Mesodermal cell (in vitro differentiated cells): ENCODE measurements at regions not wholly inside any gene's neighbourhood (a gene's known extent, or its start where the extent isn't known, plus 50 kb on each side); places are given as distances from the start of the nearest gene placed in this dataset.
A peak's percentile ranks its signal among the peaks of the same experiment; 100 is the strongest.

ENCODE experiments used
- H3K27ac ChIP-seq: 2 replicates; pipeline ENCODE4 v1.7.0; 2013; ENCODE audit warnings: mild to moderate bottlenecking, low read depth, low read length, moderate library complexity; ENCODE audit not compliant: severe bottlenecking
- H3K36me3 ChIP-seq: 2 replicates; pipeline ENCODE4 v1.7.1; 2013; ENCODE audit warnings: mild to moderate bottlenecking, low read length, moderate library complexity; ENCODE audit not compliant: control insufficient read depth, insufficient read depth
- H3K4me1 ChIP-seq: one replicate; pipeline ENCODE4 v1.7.1; 2013; ENCODE audit warnings: mild to moderate bottlenecking, low read length; ENCODE audit not compliant: insufficient read depth, control insufficient read depth, poor library complexity, severe bottlenecking
- H3K4me3 ChIP-seq: 2 replicates; pipeline ENCODE4 v1.7.0; 2013; ENCODE audit warnings: low read length, control low read depth, mild to moderate bottlenecking; ENCODE audit not compliant: insufficient read depth, poor library complexity, severe bottlenecking; ENCODE audit errors: extremely low read depth
- H3K9me3 ChIP-seq: 2 replicates; pipeline ENCODE4 v1.7.1; 2013; ENCODE audit warnings: mild to moderate bottlenecking, low read length, moderate library complexity; ENCODE audit not compliant: control insufficient read depth
- WGBS, 2 experiments: methylation state at CpG; one replicate each; pipeline ENCODE4 v1.1.5; 2013; ENCODE audit warnings: missing lambda C conversion rate in 2 of 2; ENCODE audit not compliant: insufficient coverage in 2 of 2; 5-methylcytosine and 5-hydroxymethylcytosine counted together

DNA sequence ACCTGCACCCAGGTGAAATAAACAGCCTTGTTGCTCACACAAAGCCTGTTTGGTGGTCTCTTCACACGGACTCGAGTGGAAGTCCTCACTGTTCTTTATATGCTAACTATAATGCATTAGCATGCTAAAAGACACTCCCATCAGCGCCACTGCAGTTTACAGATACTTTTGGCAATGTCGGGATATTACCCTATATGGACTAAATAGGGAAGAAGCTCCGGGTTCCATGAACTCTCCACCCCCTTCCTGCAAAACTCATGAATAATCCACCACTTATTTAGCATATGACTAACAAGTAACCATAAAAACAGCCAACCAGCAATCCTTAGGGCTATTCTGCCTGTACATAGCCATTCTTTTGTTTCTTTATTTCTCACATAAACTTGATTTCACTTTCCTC lies 426.2 kb upstream of the PTPRD start:
- Histone ChIP-seq H3K36me3 (no peaks in the 10 kb centered on the region), H3K27ac (no peak overlapping the region), H3K4me1 (no peaks in the 10 kb centered on the region), H3K9me3 (no peaks in the 10 kb centered on the region), H3K4me3 (no peak overlapping the region)
- 100% methylated on average over 3 of the region's 5 CpGs; no CpG with 5 or more reads in 1 of the 2 experiments for WGBS, 2 experiments

DNA sequence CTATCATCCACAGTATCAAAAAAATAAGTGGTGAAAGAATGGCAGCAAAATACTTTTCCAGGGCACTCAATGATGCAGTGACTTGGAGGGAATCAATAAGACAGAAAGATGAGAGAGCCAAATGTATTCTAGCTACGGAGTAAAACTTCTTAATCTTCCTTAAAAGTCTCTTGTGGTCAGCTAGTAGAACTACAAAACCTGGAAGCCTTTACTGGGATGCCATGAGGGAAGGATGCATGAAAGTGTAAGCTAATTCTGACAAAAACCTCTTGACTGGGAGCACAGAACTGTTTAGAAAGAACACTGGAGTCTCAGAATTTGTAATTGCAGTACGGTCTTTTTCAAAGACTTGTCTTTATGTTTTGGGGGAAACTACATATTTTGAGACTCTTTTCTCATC lies 432.8 kb upstream of the PTPRD start:
- no peak overlapping the region for H3K4me3 ChIP-seq
- H3K36me3 ChIP-seq: no peaks in the 10 kb centered on the region
- no peak overlapping the region for H3K27ac ChIP-seq
- H3K9me3 ChIP-seq: no peaks in the 10 kb centered on the region
- H3K4me1 ChIP-seq: no peaks in the 10 kb centered on the region
- WGBS, 2 experiments: no CpG with 5 or more reads among the region's 2 CpGs

DNA sequence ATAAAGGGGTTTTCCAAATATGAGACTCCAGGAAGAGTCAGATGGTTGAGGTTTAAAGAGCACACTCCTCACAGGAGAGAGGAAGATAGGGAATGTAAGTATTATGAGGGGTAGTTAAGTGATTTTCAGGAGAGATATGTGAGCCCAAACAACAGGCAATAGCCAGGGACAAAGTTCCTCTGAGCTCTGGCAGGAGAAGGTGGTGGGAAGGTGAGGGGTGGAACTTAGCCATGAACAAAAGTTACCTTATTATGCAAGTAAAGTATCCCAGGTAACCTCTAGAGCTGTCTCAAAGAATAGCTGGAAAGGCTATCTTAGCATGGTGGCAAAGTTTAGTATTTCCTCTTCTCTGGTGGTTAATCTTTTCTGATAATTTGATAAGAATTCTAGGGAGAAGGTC lies 450.5 kb upstream of the PTPRD start:
- Histone ChIP-seq H3K36me3 (no peaks in the 10 kb centered on the region), H3K27ac (no peak overlapping the region), H3K9me3 (no peaks in the 10 kb centered on the region), H3K4me3 (no peak overlapping the region), H3K4me1 (no peaks in the 10 kb centered on the region)

DNA sequence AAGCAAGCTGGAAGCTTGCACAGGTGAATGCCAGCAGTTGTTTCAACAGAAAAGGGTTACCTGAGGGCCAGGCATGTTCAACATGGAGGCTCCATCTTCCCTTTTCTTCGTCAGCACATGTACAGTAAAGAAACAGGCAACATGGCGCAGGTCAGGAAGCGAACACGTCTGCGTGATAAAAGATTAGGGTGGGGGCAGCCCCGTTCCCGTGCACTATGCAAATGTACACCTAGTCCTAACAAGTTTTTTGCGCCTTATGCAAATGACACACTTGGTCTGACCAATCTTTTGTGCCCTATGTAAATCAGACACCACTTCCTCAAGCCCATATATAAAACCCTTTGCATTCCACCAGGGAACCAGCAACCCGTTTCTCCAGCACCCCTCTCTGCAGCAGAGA lies 452.1 kb upstream of the PTPRD start:
- Histone ChIP-seq H3K9me3 (no peaks in the 10 kb centered on the region), H3K4me1 (no peaks in the 10 kb centered on the region)
- WGBS, 2 experiments: 76 to 89% methylated on average over 7 of the region's 9 CpGs

DNA sequence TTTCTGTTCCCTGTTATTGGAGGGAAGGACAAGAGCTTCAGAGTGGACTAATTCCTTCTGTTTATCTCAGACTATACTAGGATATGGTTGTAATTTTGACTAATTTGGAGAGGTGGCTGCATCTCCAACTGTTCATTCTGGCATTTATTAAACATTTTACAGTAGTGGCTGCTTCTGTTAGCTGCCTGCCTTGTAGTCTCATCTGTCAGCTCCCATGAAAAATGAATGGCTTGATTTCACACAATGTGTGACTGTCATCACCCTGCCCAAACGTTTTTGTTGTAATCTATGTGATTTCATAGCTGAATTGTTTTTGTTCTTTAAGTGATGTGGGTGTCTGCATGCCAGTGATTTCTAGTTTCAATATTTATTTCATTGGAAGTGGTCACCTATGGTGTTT lies 459.4 kb upstream of the PTPRD start:
- no peak overlapping the region for H3K4me3 ChIP-seq
- H3K27ac ChIP-seq: no peak overlapping the region
- no peaks in the 10 kb centered on the region for H3K36me3 ChIP-seq
- H3K9me3 ChIP-seq: no peaks in the 10 kb centered on the region
- 40% methylated on average over 1 of the region's 1 CpG for WGBS, 2 experiments
- no peaks in the 10 kb centered on the region for H3K4me1 ChIP-seq

More for the DNA sequence above, 452.1 kb upstream of the PTPRD start:
- Histone ChIP-seq H3K27ac (no peak overlapping the region), H3K36me3 (no peaks in the 10 kb centered on the region), H3K4me3 (no peak overlapping the region)

DNA sequence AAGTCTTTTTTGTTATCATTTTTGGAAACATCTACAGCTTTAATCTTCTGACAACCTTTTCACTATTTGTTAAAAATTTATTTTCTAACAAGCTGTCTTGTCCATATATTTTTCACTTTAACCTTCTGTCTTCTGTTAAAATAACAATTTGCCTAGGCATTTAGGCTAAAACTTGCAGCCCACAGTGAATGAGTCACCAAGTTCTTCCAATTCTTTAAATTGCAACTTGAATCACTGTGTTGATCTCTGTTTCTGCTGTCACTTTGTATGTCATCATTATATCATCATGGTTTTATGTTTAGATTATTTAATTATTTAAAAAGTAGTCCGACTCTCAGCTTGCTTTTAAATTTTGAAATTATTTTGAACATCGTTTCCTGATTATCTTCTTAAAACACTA lies 473.8 kb upstream of the PTPRD start:
- H3K36me3 ChIP-seq: no peaks in the 10 kb centered on the region
- no CpG with 5 or more reads among the region's 2 CpGs for WGBS, 2 experiments
- peaks cover 10% of the 10 kb centered on the region for H3K4me1 ChIP-seq
- no peaks in the 10 kb centered on the region for H3K9me3 ChIP-seq
- no peak overlapping the region for H3K4me3 ChIP-seq
- H3K27ac ChIP-seq: peak overlapping the region; percentile 39

DNA sequence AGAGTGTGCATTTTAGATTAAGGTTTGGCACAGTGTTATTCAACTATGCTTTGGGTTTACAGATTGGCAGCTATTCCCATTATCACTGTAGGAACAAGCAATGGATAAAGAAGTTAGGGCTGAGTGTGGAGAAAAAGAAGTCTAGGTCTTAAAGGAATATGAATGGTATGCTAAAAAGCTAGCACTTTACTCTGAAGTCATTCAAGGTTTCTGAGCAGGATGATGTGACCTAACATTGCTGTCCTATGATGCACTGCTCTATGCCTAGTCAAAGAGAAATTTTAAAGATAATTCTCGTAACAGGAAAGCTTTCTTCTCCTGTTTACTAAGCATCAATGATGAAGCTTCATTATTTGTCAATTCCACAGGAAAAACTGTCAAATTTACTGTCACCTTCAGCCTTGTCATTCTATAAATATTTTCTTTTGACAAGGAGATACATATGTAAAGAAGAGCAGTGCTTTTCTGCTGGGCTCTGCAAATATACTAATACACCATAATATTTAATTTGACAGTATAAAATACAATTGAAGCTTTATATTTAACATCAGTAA lies 476.1 kb upstream of the PTPRD start:
- Histone ChIP-seq H3K4me3 (no peak overlapping the region), H3K4me1 (peaks cover 10% of the 10 kb centered on the region), H3K36me3 (no peaks in the 10 kb centered on the region), H3K9me3 (no peaks in the 10 kb centered on the region), H3K27ac (peak overlapping the region; percentile 25)
- 60% methylated on average over 1 of the region's 1 CpG; no CpG with 5 or more reads in 1 of the 2 experiments for WGBS, 2 experiments

DNA sequence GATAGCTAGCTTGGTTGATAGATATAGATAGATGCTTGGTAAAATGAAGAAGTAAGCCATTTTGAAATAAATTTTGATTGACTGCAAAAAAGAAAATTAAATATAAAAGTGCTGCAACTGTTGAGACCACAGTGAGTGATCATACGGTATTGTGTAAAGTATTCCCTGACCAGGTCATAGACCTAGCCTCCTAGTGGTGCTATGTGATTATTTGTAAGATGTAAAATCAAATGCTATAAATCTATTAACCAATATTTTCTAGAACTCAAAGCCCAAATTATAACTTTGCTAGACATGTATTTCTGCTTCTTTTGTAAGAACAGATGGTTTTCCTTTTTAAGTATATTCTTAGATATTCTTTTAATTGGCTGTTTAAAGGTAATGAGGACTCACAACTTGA lies 480.2 kb upstream of the PTPRD start:
- Histone ChIP-seq H3K4me1 (peaks cover 3% of the 10 kb centered on the region), H3K36me3 (no peaks in the 10 kb centered on the region), H3K27ac (no peak overlapping the region), H3K9me3 (no peaks in the 10 kb centered on the region), H3K4me3 (no peak overlapping the region)
- WGBS, 2 experiments: no CpG with 5 or more reads among the region's 1 CpG

DNA sequence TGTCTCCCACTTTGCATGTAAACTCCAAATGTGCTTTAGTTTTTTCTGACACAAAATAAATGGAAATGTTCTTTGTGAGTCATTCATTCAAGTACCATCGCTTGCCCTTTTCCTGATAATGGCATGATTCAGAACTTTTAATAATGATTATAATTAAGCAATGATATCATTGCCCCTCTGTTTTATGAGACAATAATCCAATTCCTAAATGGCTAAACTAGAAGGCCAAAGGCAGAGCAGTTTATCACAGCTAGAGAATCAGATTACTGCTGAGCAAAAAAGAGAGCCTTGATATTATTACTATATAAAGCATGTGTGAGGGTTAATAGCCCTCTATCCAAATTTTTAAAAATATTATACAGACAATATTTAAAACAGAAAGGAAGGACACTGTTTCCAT lies 484.2 kb upstream of the PTPRD start:
- no peak overlapping the region for H3K4me3 ChIP-seq
- no peaks in the 10 kb centered on the region for H3K9me3 ChIP-seq
- H3K27ac ChIP-seq: no peak overlapping the region
- no peaks in the 10 kb centered on the region for H3K36me3 ChIP-seq
- WGBS, 2 experiments: no CpG with 5 or more reads among the region's 1 CpG
- H3K4me1 ChIP-seq: no peaks in the 10 kb centered on the region

DNA sequence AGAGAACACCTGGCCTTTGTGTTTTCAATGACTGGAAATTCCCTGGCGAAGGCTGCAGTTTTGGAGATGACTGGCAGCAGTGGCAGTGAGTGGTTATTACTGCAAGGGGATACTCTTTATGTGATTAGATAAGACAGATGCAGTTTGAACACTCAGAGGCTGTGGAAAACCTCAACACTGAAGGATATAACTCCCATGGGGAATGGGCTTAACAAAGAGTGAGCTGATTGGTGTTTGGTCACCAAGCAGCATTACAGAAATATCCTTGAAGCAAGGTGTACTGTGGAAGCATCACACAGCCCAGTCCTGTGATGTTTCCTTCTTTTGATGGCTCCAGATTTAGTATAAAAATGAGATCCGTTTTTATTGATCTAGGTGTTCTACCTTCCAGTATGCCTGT lies 490.7 kb upstream of the PTPRD start:
- no peaks in the 10 kb centered on the region for H3K4me1 ChIP-seq
- no peaks in the 10 kb centered on the region for H3K9me3 ChIP-seq
- H3K27ac ChIP-seq: no peak overlapping the region
- 89% methylated on average over 2 of the region's 2 CpGs; no CpG with 5 or more reads in 1 of the 2 experiments for WGBS, 2 experiments
- H3K36me3 ChIP-seq: no peaks in the 10 kb centered on the region
- H3K4me3 ChIP-seq: no peak overlapping the region

DNA sequence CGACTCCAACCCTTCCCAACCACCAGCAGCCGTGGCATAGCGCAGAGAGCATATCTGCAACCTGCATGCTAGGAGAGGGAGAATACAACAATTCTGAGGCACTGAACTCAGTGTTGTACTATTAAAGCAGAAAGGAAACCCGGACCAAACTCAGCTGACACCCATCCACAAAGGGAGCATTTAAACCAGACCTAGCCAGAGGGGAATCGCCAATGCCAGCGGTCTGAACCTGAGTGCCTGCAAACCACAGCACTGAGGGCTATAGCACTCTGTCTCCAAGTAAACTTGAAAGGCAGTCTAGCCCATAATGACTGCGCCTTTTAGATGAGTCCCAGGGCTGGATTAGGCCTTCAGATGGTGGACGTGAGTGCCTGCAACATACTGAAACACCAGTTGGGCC lies 494.4 kb upstream of the PTPRD start:
- Histone ChIP-seq H3K36me3 (no peaks in the 10 kb centered on the region), H3K27ac (no peak overlapping the region), H3K9me3 (no peaks in the 10 kb centered on the region), H3K4me1 (no peaks in the 10 kb centered on the region), H3K4me3 (no peak overlapping the region)
- WGBS, 2 experiments: 78 to 80% methylated on average over 5 to 6 of the region's 8 CpGs
